ENCODE measurements at regions not wholly inside any gene's neighbourhood (a gene's known extent, or its start where the extent isn't known, plus 50 kb on each side); places are given as distances from the start of the nearest gene placed in this dataset.
A peak's percentile ranks its signal among the peaks of the same experiment; 100 is the strongest.
"Not testable (repeated sequence)": the region's sequence is repeated elsewhere in the genome, so short reads cannot be mapped to it uniquely, and the experiment has no call there.

DNA sequence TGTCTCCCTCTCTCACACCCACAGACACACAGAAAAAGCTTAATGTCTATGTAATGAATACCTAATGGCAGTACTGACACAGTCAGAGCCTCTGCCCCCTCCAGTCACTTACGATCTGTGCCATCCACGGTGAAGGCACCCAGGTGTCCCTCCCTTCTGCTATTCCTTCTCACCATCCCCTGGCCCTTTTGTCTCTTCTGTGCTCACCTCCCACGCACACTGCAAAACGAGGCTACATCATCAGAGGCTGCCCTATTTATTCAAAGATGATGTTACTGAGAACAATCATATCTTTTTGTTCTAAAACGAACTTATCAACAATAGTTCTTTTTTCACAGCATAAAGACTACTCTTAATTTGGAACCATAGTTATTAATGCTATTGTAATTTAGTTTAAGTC is 246.9 kb upstream of the MKLN1 start:
- no peak for DNase-seq (ENCODE audit: low read depth in 2 of 2)

DNA sequence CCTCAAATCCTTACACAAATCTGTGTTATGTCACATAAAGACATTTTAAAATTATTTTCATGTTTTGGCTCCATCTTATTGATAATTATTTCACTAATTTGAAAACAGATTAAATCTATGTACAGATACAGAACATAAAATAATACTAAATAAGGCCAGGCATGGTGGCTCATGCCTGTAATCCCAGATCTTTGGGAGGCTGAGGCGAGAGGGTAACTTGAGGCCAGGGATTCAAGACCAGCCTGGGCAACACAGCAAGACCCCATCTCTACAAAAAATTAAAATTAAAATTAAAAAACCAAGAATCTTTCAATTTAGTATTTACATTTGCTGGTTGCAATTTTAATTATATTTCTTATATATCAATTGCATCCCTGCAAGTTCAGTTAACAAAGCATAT is 246.4 kb upstream of the MKLN1 start:
- DNase-seq (ENCODE audit: low read depth in 2 of 2): no peak

DNA sequence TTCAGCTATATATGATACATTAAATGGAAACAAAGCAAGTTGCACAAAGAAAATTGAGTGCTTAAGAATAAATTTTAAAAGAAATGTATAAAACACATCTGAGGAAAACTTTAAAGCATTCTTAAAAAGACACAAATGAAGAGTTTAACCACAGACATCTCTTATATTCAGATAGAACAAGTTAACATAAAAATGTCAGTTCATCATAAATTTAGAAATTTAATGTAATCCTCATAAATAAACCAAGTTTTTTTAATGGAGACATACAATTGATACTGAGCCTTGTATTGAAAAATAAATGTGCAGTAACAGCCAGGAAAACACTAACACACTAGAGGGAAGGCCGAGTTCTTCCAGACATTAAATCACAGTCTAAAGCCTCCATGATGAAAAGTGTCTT is 243.9 kb upstream of the MKLN1 start:
- no peak for DNase-seq (ENCODE audit: low read depth in 2 of 2)

DNA sequence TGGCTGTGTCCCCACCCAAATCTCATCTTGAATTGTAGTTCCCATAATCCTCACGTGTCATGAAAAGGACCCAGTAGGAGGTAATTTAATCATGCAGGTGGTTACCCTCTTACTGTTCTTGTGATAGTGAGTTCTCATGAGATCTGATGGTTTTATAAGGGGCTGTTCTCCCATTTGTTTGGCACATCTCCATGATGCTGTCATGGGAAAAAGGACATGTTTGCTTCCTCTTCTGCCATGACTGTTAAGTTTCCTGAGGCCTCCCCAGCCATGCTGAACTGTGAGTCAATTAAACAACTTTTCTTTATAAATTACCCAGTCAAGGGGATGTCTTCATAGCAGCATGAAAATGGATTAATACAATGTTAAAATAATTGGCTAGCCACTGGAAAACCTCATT is 243.3 kb upstream of the MKLN1 start:
- not testable (repeated sequence) for DNase-seq (ENCODE audit: low read depth in 2 of 2)

DNA sequence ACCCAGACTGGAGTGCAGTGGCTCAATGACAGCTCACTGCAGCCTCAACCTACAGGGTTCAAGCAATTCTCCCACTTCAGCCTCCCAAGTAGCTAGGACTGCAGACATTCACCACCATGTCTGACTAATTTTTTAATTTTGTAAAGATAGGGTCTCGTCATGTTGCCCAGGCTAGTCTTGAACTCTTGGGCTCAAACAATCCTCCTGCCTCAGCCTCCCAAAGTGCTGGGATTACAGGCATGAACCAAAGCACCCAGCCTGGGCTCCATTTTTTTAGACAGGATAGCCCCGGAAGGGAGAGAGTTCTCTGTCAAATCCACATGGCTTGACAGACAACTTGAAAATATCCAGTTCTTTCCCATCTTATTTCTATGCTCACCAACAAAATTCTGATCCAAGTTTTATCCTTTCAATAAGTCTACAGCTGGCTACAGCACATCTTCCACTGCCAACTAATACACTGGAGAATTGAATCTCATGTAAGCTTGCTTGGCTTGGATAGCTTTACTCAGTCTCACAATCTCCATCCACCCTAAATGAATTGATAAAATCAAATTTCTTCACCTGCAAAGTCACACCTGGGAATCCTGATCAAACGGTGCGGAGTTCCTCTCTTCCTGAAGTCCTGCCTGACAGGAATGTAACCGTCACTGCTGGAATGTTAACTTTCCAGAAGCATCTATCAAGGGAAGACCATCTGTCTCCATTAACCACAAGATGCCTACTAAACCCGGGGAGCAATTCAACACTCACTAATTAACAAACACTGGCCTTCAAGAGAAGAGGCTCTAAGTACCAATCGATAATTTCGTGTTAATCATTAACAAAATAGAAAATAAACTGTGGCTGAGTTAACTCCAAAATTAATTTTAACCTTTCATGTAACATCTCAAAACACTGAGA is 239.7 kb upstream of the MKLN1 start:
- DNase-seq (ENCODE audit: low read depth in 2 of 2): no peak

DNA sequence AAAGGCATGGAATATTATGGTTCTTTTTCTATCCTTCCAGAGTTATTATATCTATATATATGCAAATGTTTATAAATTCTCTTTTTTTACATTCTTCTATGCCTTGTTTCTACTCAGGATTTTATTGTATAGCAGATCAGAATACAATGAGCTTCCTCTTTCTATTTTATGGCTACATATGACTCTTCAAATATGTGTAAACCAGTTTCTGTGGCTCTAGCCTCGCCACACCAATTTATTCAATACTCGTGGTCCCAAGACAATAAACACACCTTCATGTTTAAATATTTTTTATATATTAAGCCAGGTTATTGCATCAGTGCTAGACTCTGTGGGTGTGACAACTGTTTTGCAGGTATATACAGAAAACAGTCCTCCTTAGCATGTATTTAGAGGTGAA is 237.5 kb upstream of the MKLN1 start:
- no peak for DNase-seq (ENCODE audit: low read depth in 2 of 2)

DNA sequence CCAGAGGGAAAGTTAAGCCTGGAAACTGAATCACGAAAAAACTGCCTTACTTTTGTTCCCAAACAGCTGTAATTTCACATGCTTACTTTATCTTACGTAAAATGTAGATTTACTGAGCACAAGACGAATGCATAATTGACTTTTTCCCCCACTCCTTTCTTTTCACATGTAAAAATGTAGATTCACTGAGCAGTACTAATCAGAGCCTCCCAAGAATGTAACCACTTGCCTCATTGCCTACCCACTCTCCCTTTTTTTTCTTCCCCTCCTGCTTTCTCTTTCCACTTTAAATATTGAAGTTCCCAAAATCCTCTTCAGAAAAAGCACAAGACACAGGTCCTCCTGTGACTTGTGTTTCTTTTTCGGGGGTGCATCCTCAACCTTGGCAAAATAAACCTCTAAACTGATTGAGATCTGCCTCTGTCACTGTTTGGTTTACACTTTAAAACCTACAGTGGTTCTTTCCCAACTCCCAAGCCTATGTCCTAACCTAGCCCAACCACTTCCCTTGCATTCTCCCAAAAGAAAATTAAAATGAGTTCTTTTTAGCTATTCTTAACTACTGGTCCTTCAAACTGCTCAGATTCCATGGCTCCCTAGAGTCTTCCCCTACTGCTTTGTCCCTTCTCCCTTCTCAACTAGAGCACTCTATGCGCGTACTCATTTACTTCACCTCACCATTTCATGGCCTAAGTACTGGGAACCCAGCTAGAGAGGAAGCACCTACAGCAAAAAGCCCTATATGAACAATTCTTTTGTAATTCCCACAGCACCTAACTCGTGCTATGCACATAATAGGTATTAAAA is 236.6 kb upstream of the MKLN1 start:
- DNase-seq (ENCODE audit: low read depth in 2 of 2): no peak

DNA sequence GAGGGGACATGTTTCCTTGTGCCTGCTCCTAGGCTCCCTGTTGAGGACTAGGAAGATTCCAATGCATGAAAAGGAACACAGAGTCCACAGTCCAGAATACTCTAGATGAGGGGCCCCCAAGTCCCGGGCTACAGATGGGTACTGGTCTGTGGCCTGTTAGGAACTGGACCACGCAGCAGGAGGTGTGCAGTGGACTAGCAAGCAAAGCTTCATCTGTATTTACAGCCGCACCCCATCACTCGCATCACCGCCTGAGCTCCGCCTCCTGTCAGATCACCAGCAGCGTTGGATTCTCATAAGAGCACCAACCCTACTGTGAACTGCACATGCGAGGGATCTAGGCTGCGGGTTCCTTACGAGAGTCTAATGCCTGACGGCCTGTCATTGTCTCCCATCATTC is 233.0 kb upstream of the MKLN1 start:
- DNase-seq (ENCODE audit: low read depth in 2 of 2): no peak

DNA sequence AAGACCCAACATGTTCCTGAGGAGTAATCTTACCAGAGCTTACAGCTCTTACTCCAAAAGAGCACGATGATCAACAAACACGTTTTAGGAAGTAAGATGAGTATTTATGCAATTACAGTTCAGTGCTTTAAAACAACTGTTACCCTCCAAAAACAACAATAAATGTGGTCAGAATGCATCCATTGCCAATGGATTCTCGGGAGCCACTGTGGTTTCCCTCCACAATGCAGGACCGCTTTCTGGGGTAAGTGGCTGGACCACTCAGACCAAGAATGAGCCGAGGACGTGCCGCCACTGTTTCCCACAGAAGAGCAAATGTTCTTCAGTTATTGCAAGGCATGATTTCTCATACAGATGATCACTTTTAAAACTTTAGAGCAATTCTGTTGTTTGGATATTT is 232.3 kb upstream of the MKLN1 start:
- DNase-seq (ENCODE audit: low read depth in 2 of 2): no peak

DNA sequence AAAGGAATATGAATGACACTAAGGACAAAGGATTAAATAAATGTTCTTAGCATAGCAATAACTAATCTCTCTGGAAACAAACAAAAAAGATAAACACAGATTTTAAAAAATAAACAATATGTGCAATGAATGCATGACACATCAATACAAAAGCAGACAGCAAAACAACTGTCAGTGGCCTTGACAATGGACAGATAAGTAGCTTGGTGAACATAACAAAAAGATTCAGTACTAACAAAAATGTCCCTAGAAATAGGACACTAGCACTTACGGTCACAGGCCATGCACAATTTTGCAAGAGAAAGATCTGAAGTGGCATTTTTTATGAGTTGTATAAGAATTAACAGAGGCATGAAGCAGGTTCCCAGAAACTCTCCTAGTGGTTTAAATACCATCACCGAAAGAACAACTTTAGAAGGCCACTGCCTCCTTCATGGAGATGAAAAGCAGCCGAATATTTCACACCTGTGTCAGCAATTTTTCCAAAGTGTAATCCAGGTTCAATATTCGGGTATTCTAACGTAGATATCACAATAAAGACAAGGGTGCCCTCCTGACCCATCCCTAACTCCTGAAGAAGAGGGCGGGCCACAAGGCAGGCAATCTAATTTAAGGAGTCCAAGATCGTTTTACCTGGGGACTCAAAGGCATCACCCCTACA is 231.3 kb upstream of the MKLN1 start:
- DNase-seq (ENCODE audit: low read depth in 2 of 2): no peak

DNA sequence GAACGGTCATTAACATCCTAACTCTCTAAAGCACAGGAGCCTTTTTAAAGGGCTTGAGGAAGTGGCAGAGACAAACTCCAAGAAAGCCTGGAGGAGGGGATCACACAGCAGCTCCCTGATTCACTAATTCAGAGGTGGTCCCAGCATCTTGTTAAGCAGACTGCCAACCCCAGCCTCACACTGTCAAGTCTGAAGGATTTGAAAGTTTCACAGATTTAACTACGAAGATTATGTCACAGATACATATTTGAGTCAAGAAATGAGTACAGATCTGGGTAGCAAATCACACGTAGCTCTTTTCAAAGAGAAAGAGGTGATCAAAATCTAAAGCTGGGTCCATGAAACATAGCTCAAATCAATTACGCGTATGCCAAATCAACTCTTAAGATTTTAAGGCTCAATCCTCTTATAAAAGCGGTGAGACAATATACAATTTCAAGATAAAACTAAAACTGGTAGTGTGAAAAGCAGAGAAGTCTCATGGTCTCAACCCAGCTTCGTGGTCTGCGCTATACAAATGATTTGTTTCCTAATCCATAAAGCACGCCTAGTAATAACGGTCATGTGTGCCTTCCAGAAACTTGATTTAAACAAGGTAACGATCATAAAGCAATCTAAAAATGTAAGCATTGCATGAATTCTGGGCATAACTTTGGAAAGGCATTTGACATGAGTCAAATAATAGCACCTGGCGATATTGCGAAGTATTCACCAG is 229.9 kb upstream of the MKLN1 start:
- DNase-seq (ENCODE audit: low read depth in 2 of 2): no peak

DNA sequence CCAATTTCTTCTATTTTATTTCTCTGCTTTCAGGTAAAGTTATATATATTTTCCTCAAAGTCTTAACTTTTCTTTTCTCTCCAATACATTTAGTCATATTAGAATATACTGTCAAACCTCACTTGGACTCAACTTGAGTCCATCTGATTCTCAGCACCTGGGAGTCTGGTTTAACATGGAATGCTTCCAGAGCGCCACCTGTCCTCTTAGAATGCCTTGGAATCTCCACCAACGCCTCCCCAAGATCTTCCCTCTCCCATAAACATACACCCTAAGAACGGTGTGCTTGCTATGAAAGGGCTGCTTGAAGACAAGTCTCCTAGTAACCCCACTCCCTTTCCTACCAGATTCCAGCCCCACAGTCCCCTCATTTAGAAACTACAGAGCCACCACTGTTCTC is 229.1 kb upstream of the MKLN1 start:
- DNase-seq (ENCODE audit: low read depth in 2 of 2): no peak

DNA sequence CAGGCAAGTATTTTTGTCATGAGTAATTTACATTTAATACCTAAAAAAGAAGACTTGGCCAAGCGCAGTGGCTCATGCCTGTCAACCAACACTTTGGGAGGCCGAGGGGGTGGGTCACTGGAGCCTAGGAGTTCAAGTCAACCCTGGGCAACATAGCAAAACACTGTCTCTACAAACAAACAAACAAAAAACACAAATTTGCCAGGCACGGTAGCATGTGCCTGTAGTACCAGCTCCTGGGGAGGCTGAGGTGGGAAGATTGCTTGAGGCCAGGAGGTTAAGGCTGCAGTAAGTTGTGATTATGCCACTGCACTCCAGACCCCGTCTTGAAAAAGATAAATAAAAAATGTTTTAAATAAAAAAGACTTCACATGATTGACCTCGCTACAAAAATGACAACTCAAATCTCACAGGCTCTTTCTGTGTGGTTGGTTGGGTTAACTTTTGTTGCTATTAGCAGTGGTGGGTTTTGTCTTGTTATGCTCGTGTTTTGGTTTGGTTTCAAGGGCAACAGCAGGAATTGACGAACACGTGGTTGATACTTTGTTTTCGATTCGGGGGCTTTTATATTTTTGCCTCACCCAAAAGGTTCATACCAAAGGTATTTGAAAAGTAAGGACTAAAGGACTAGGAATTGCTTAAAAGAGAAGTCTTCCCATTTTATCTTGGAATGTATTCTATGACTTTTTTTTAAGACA is 227.2 kb upstream of the MKLN1 start:
- DNase-seq (ENCODE audit: low read depth in 2 of 2): no peak

DNA sequence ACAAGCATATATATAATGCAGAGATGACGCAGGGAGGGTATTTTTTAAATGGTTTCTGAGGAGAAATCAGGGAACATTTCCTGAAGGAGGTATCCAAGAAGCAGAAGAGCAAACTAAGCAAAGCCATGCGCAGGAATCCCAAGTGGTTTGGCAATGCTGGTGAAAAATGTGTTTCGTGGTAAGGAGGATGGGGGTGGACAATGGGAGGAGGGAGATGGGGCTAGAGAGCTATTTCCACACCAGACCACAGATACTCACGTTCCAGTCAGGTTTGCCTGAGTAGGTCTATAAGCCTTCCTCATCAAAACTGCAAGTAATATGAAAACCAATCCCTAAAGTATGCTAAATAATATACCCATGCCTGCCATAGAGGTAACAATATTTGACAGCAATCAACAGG is 223.7 kb upstream of the MKLN1 start:
- no peak for DNase-seq (ENCODE audit: low read depth in 2 of 2)

DNA sequence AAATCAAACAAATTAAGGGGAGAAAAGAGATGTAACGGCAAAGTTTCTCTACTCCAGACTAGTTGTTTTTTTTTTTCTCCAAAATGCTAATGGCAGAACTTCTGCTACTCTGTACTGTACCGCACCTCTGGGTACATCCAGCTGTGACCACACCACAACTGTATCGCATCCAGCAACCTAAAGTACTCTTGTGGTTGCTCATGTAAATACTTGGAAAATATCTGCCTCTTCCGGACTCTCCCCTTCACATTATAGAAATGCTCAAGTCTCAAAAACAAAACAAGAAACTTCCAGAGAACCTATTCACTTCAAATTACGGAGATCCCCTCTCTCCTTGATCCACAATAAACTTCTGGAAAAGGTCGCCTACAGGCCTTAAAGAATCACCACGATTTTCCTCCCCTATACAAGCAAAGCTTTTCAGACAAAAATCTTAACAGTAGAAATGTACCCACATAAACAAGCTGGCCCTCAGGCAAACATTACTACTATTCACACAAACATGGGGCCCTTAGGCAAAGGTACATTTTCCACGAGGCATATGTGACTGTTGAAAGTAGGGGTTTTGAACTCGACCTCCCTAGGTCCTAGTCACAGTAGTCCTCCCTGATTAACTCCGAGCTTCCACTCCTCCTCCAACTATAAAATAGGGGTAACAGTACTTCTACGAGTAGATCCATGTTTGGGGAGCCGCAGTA is 222.9 kb upstream of the MKLN1 start:
- no peak for DNase-seq (ENCODE audit: low read depth in 2 of 2)

DNA sequence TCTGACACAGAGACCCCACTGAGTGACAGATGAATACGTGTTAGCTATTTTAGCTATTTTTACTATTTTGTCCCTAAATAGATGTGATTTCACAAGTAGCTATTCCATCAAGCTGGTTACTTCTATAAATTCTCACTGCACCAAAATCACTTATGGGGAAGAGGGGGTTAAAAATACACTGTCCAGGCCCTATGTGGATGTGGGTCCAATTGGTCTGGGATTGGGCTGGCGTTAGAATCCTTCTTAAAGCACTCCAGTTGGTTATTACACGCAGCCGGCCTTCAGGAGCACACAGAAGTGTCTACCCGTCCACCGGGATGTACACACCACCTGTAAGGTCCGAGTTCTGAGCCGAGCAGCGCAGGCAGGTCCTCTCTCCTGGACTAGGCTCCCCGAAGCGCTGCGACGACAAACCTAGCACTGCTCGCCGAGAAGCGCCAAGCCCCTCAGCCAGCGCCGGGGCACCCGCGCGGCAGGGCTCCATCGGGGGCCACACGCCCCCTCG is 222.3 kb upstream of the MKLN1 start:
- DNase-seq (ENCODE audit: low read depth in 2 of 2): no peak

DNA sequence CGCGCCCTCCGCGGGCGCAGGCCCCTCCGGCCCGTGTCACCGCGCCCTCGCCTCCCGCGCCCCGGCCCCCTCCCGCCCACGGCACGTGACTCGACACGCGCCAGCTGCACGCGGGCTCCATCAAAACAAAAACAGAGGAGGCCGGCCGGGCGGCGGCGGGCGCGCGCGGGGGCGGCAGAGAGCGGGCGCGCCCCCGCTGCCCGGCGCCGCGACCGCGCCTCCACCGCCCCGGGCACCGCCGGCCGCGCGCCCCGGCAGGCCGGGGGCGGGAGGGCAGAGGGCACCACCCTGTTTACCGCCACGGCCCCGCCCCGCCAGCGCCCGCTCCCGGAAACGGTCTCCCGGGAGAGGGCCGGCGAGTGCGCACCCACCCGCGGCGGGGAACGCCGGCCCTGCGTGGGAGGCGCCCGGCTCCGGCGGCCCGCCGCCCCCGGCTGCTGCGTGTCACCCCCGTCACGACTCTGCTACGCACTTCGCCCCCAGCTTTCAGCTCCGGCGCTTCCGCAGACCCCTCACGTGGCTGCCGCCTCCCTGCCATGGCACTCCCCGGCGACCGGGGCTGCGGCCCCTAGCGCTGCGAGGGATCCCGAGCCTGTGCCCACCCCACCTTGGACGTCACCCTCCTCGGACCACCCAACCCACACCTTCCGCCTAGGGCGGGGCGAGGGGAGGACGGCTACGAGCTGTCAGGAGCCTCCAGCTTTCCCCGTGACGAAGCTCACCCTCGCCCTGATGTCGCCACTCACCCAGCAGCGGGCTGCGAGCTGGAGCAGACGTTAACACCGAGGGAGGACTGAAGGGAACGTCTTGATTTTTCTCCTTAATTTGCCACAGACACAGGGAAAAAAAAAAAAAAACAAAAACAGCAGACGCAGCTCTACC is 221.6 kb upstream of the MKLN1 start:
- peak; percentile 57 to 75 for DNase-seq (ENCODE audit: low read depth in 2 of 2)

DNA sequence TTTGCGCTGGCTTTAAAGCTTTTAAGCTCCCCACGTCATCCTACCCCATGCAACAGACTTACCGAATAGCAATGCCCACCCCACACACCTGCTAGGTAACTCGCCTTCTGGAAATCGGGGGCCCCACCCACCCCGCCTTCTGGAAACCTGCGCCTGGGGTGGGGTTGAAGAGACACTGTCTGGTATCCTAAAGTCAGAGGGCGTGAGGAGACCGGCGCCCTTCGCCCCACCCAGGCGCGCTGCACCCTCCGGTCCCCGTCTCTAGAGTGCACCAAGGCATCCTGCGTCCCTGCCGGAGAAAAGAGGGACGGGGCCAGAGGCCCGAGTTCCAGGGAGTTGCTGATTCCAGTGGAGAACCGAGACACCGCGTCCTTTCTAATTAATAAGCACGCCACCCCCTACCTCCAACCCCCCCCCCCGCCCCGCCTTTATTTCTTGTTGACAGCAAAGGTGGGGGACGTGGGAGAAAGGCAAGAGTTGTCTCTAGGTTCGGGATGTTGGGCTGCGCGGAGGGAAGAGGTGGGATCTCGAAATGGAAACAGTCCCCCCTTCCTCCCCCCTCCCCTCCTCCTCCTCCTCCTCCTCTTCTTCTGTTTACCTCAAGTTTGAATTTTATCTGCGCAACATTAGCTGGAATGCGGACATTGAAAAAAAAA is 220.9 kb upstream of the MKLN1 start:
- DNase-seq (ENCODE audit: low read depth in 2 of 2): peak in 1 of 2 donors; percentile 13

All from stimulated activated CD4-positive, alpha-beta T cell treated with anti-CD3 and anti-CD28 coated beads, Interleukin-15, amount 100 ng/mL, for 48 hours (primary cell).